Keratinocyte (primary cell): ENCODE measurements at regions not wholly inside any gene's neighbourhood (a gene's known extent, or its start where the extent isn't known, plus 50 kb on each side); places are given as distances from the start of the nearest gene placed in this dataset.

Source experiments
- DNase-seq: peaks from one replicate; pipeline ENCODE4 v3.0.0-alpha.2; 2011; ENCODE audit warnings: low read depth, missing footprints, low spot score
- FAIRE-seq: peaks from 2 replicates; lab custom pipeline; 2011; peaks lifted over from hg19 to GRCh38; lab: Jason Lieb, UNC
- H2AFZ ChIP-seq: 2 replicates; pipeline ENCODE4 v1.6.0; 2012; ENCODE audit warnings: low read length, control low read depth, inconsistent platforms; ENCODE audit not compliant: control insufficient read depth
- H3K27ac ChIP-seq: 2 replicates; pipeline ENCODE4 v1.5.1; 2011; ENCODE audit warnings: low read length; ENCODE audit not compliant: control insufficient read depth, insufficient read depth
- H3K27me3 ChIP-seq: 3 replicates; pipeline ENCODE4 v1.6.0; 2011; ENCODE audit warnings: low read length; ENCODE audit not compliant: control insufficient read depth, insufficient read depth; ENCODE audit errors: extremely low read depth
- H3K36me3 ChIP-seq, 2 experiments: 2 replicates in 1 of 2; 3 replicates in 1 of 2; pipeline ENCODE4 v1.5.1; 2011; ENCODE audit warnings: low read length in 2 of 2, mild to moderate bottlenecking in 1 of 2; ENCODE audit not compliant: control insufficient read depth in 2 of 2, insufficient read depth in 2 of 2; ENCODE audit errors: extremely low read depth in 1 of 2
- H3K4me1 ChIP-seq: 3 replicates; pipeline ENCODE4 v1.5.1; 2011; ENCODE audit warnings: low read length; ENCODE audit not compliant: control insufficient read depth, insufficient read depth; ENCODE audit errors: extremely low read depth
- H3K4me2 ChIP-seq: 3 replicates; pipeline ENCODE4 v1.6.0; 2011; ENCODE audit warnings: low read depth, low read length; ENCODE audit not compliant: control insufficient read depth, insufficient read depth; ENCODE audit errors: extremely low read depth
- H3K4me3 ChIP-seq, 3 experiments: fragments of 200-600 bp in 1 of 3; sonication (generic) in 1 of 3; 2 replicates in 2 of 3; 3 replicates in 1 of 3; pipeline ENCODE4 v1.5.1; 2011 to 2016; ENCODE audit warnings: low read length in 3 of 3, mild to moderate bottlenecking in 3 of 3, control low read depth in 2 of 3, inconsistent platforms in 1 of 3, low read depth in 1 of 3, mixed read lengths in 1 of 3, mixed run types in 1 of 3, moderate library complexity in 1 of 3; ENCODE audit not compliant: control insufficient read depth in 2 of 3, insufficient read depth in 2 of 3; ENCODE audit errors: extremely low read depth in 1 of 3
- H3K79me2 ChIP-seq: 2 replicates; pipeline ENCODE4 v1.6.0; 2012; ENCODE audit warnings: low read length; ENCODE audit not compliant: control insufficient read depth, insufficient read depth
- H3K9ac ChIP-seq: 3 replicates; pipeline ENCODE4 v1.6.0; 2011; ENCODE audit warnings: low read length; ENCODE audit not compliant: control insufficient read depth, insufficient read depth; ENCODE audit errors: extremely low read depth
- H3K9me1 ChIP-seq: 3 replicates; pipeline ENCODE4 v1.6.0; 2011; ENCODE audit warnings: low read length; ENCODE audit not compliant: control insufficient read depth, insufficient read depth; ENCODE audit errors: extremely low read depth
- H3K9me3 ChIP-seq: 2 replicates; pipeline ENCODE4 v1.5.1; 2012; ENCODE audit warnings: low read depth, low read length; ENCODE audit not compliant: control insufficient read depth
- H4K20me1 ChIP-seq: 3 replicates; pipeline ENCODE4 v1.6.0; 2011; ENCODE audit warnings: low read length; ENCODE audit not compliant: control insufficient read depth, insufficient read depth; ENCODE audit errors: extremely low read depth
- CTCF ChIP-seq, 3 experiments: IDR thresholded peaks in 1 of 3; conservative IDR thresholded peaks in 1 of 3; optimal IDR thresholded peaks in 1 of 3; 2 replicates in 2 of 3; 3 replicates in 1 of 3; pipeline versions ENCODE3 to v1.5.1; 2011; ENCODE audit warnings: low read length in 3 of 3, mild to moderate bottlenecking in 3 of 3, moderate library complexity in 2 of 3, control low read depth in 1 of 3, inconsistent platforms in 1 of 3; ENCODE audit not compliant: insufficient read depth in 2 of 3; ENCODE audit errors: extremely low read depth in 1 of 3
- EZH2 ChIP-seq: IDR thresholded peaks from one replicate; pipeline ENCODE4 v1.6.1; 2012; ENCODE audit warnings: inconsistent platforms, mild to moderate bottlenecking, low read length, moderate library complexity
- dilution Hi-C: fragments of 300-500 bp; cut with MboI; formaldehyde crosslinking; loops from one replicate; pipeline ENCODE4 v1.7.0; 2020; ENCODE audit warnings: low sequenced_read_pairs; ENCODE audit not compliant: extremely low pct_ligation_motif_present

GRCh38 chr2:104570259-104570658 lies 283.7 kb upstream of the POU3F3 start:
- H3K4me3 ChIP-seq = no peak overlapping the region
- dilution Hi-C loops = no loop called here
- H3K79me2 ChIP-seq = no peaks in the 10 kb centered on the region
- H4K20me1 ChIP-seq = no peaks in the 10 kb centered on the region
- no peak for FAIRE-seq
- H3K27ac ChIP-seq = no peak overlapping the region
- H3K9ac ChIP-seq = no peak overlapping the region
- H3K4me2 ChIP-seq = no peak overlapping the region
- H3K9me3 ChIP-seq = no peaks in the 10 kb centered on the region
- H3K4me1 ChIP-seq = no peaks in the 10 kb centered on the region
- TF ChIP-seq EZH2 = no peak
- no peak for TF ChIP-seq CTCF (optimal IDR thresholded peaks at IDR 0.05 in 1 of 3, IDR thresholded peaks at IDR 0.05 in 1 of 3, conservative IDR thresholded peaks at IDR 0.05 in 1 of 3; ENCODE audit: extremely low read depth in 1 of 3, insufficient read depth in 2 of 3, low read length in 3 of 3)
- H2AFZ ChIP-seq = no peak overlapping the region
- no peaks in the 10 kb centered on the region for H3K36me3 ChIP-seq
- no peaks in the 10 kb centered on the region for H3K27me3 ChIP-seq
- no peaks in the 10 kb centered on the region for H3K9me1 ChIP-seq
- no peak for DNase-seq

- no peak overlapping the region for H3K27ac ChIP-seq
- H3K79me2 ChIP-seq = no peaks in the 10 kb centered on the region
- FAIRE-seq (no peak), DNase-seq (no peak)
- dilution Hi-C loops = no loop called here
- no peaks in the 10 kb centered on the region for H3K4me1 ChIP-seq
- H3K36me3 ChIP-seq = no peaks in the 10 kb centered on the region
- no peak overlapping the region for H2AFZ ChIP-seq
- no peaks in the 10 kb centered on the region for H3K9me1 ChIP-seq
- H4K20me1 ChIP-seq = no peaks in the 10 kb centered on the region
- no peak overlapping the region for H3K4me3 ChIP-seq
- no peak overlapping the region for H3K9ac ChIP-seq
- H3K4me2 ChIP-seq = no peak overlapping the region
- TF ChIP-seq EZH2 = no peak
- TF ChIP-seq CTCF (optimal IDR thresholded peaks at IDR 0.05 in 1 of 3, IDR thresholded peaks at IDR 0.05 in 1 of 3, conservative IDR thresholded peaks at IDR 0.05 in 1 of 3; ENCODE audit: extremely low read depth in 1 of 3, insufficient read depth in 2 of 3, low read length in 3 of 3) = no peak
- H3K27me3 ChIP-seq = no peaks in the 10 kb centered on the region
- H3K9me3 ChIP-seq = no peaks in the 10 kb centered on the region
Observed at GRCh38 chr2:104572834-104573233, 281.1 kb upstream of the POU3F3 start.
